Neural crest cell (in vitro differentiated cells): ENCODE measurements at regions not wholly inside any gene's neighbourhood (a gene's known extent, or its start where the extent isn't known, plus 50 kb on each side); places are given as distances from the start of the nearest gene placed in this dataset.

ENCODE experiments used
- DNase-seq: peaks from one replicate; pipeline ENCODE4 v3.0.0; 2021; ENCODE audit warnings: low read depth, mixed read lengths, low spot score
- H3K27ac Mint-ChIP-seq: one replicate; pipeline ENCODE4 v1.8.0; 2021; ENCODE audit warnings: mild to moderate bottlenecking, mixed read lengths; ENCODE audit not compliant: unreplicated experiment
- H3K27me3 Mint-ChIP-seq: 2 replicates; pipeline ENCODE4 v1.8.0; 2021; ENCODE audit warnings: low read depth, mild to moderate bottlenecking, mixed read lengths
- H3K36me3 Mint-ChIP-seq: 2 replicates; pipeline ENCODE4 v1.8.0; 2021; ENCODE audit warnings: low read depth, mild to moderate bottlenecking, mixed read lengths
- H3K4me1 Mint-ChIP-seq: 2 replicates; pipeline ENCODE4 v1.8.0; 2021; ENCODE audit warnings: mixed read lengths
- H3K4me3 Mint-ChIP-seq: one replicate; pipeline ENCODE4 v1.8.0; 2021; ENCODE audit warnings: mild to moderate bottlenecking, mixed read lengths
- H3K9me3 Mint-ChIP-seq: 2 replicates; pipeline ENCODE4 v1.8.0; 2021; ENCODE audit warnings: mixed read lengths
- CTCF ChIP-seq: fragments of 200-600 bp; sonication (generic); conservative IDR thresholded peaks from 2 replicates; pipeline ENCODE4 v1.5.0; 2021; ENCODE audit warnings: antibody characterized with exemption, mild to moderate bottlenecking

GRCh38 chr5:68755293-68755692 is 338.5 kb upstream of the SLC30A5 start:
- Mint-ChIP-seq H3K36me3 (no peaks in the 10 kb centered on the region), H3K27ac (no peak overlapping the region), H3K4me1 (peaks cover 9% of the 10 kb centered on the region), H3K27me3 (no peaks in the 10 kb centered on the region), H3K4me3 (no peak overlapping the region), H3K9me3 (peaks cover 12% of the 10 kb centered on the region)
- DNase-seq: no peak
- no peak for TF ChIP-seq CTCF

GRCh38 chr5:68757006-68757405 is 336.8 kb upstream of the SLC30A5 start:
- H3K4me3 Mint-ChIP-seq: no peak overlapping the region
- TF ChIP-seq CTCF: no peak
- H3K36me3 Mint-ChIP-seq: no peaks in the 10 kb centered on the region
- no peak for DNase-seq
- no peak overlapping the region for H3K27ac Mint-ChIP-seq
- no peaks in the 10 kb centered on the region for H3K27me3 Mint-ChIP-seq
- H3K9me3 Mint-ChIP-seq: peaks cover 12% of the 10 kb centered on the region
- H3K4me1 Mint-ChIP-seq: peaks cover 9% of the 10 kb centered on the region

- DNase-seq: no peak
- no peak for TF ChIP-seq CTCF
- Mint-ChIP-seq H3K4me1 (peaks cover 9% of the 10 kb centered on the region), H3K36me3 (no peaks in the 10 kb centered on the region), H3K9me3 (peaks cover 12% of the 10 kb centered on the region), H3K27me3 (no peaks in the 10 kb centered on the region), H3K27ac (no peak overlapping the region), H3K4me3 (no peak overlapping the region)
Measured at GRCh38 chr5:68757626-68758212, 336.1 kb upstream of the SLC30A5 start.

- Mint-ChIP-seq H3K9me3 (peaks cover 11% of the 10 kb centered on the region), H3K27ac (no peak overlapping the region), H3K27me3 (no peaks in the 10 kb centered on the region), H3K36me3 (no peaks in the 10 kb centered on the region), H3K4me1 (peaks cover 9% of the 10 kb centered on the region), H3K4me3 (no peak overlapping the region)
- TF ChIP-seq CTCF: no peak
- no peak for DNase-seq
Measured at GRCh38 chr5:68759593-68759992, 334.2 kb upstream of the SLC30A5 start.

GRCh38 chr5:68762201-68762600 is 331.6 kb upstream of the SLC30A5 start:
- no peak for TF ChIP-seq CTCF
- no peak for DNase-seq
- no peak overlapping the region for H3K4me3 Mint-ChIP-seq
- no peaks in the 10 kb centered on the region for H3K36me3 Mint-ChIP-seq
- H3K9me3 Mint-ChIP-seq: peaks cover 6% of the 10 kb centered on the region
- no peaks in the 10 kb centered on the region for H3K27me3 Mint-ChIP-seq
- H3K4me1 Mint-ChIP-seq: peaks cover 19% of the 10 kb centered on the region
- H3K27ac Mint-ChIP-seq: no peak overlapping the region
